ENCODE measurements at regions not wholly inside any gene's neighbourhood (a gene's known extent, or its start where the extent isn't known, plus 50 kb on each side); places are given as distances from the start of the nearest gene placed in this dataset.

DNA sequence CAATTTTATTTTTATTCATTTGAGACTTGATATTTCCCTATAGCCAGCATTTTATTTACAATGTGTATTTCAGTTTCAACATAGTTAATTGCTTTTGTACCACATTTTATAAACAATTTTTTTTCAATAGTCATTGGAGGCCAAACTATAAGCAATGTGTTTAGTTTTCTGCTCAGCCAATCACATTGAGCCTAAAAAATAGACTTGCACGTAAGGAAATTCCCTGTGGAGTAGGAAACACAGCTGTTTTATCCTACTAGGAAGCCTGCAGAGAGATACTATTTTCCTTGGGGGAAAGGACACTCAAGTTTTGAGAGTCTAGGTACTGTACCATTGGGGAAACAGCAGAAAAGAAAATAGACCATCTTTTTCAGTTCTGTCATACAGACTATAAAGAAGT lies 410.2 kb upstream of the GOT2 start:
- intact Hi-C loops (cut with DNase I) = no loop called here
- TF ChIP-seq POLR2AphosphoS5 (IDR thresholded peaks at IDR 0.05) = no peak
- TF ChIP-seq EP300 (IDR thresholded peaks at IDR 0.05) = no peak
- TF ChIP-seq POLR2A (IDR thresholded peaks at IDR 0.05) = no peak
- TF ChIP-seq, protein P1, sequence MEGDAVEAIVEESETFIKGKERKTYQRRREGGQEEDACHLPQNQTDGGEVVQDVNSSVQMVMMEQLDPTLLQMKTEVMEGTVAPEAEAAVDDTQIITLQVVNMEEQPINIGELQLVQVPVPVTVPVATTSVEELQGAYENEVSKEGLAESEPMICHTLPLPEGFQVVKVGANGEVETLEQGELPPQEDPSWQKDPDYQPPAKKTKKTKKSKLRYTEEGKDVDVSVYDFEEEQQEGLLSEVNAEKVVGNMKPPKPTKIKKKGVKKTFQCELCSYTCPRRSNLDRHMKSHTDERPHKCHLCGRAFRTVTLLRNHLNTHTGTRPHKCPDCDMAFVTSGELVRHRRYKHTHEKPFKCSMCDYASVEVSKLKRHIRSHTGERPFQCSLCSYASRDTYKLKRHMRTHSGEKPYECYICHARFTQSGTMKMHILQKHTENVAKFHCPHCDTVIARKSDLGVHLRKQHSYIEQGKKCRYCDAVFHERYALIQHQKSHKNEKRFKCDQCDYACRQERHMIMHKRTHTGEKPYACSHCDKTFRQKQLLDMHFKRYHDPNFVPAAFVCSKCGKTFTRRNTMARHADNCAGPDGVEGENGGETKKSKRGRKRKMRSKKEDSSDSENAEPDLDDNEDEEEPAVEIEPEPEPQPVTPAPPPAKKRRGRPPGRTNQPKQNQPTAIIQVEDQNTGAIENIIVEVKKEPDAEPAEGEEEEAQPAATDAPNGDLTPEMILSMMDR (IDR thresholded peaks at IDR 0.05) = no peak
- 61 to 63% methylated on average over 1 of the region's 1 CpG for WGBS, 2 donors
- no peaks in the 10 kb centered on the region for H3K4me1 ChIP-seq
- H3K36me3 ChIP-seq = no peaks in the 10 kb centered on the region
- H3K9me3 ChIP-seq = peaks cover 0 to 4% (median 0%) of the 10 kb centered on the region in 4 donors
- H3K4me3 ChIP-seq = no peak overlapping the region
- H3K27ac ChIP-seq = no peak overlapping the region
- no peaks in the 10 kb centered on the region for H3K27me3 ChIP-seq
- DNase-seq = no peak

DNA sequence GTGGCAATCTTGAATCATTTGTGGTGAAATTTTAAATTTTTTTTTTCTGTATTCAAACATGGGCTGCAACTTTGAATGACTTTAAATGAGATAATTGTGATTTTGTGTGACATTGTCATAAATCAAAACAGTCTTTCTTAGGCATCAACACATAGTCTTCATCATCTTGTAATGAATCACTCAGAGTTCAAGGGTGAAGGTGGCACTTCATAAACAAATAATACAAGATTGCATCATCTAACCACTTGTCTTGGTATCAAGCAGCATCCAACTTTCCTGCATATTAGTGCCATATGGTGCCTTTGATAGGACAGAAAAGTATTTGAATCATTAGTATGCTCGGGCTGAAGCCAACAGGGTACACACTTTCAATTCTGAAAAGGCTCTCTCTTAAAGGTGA lies 392.4 kb upstream of the GOT2 start:
- intact Hi-C loops (cut with DNase I) = no loop called here
- H3K36me3 ChIP-seq = no peaks in the 10 kb centered on the region
- WGBS, 2 donors = 67 to 77% methylated on average over 1 of the region's 1 CpG
- H3K9me3 ChIP-seq = no peaks in the 10 kb centered on the region
- H3K4me3 ChIP-seq = no peak overlapping the region
- TF ChIP-seq POLR2AphosphoS5 (IDR thresholded peaks at IDR 0.05) = no peak
- no peak for TF ChIP-seq POLR2A (IDR thresholded peaks at IDR 0.05)
- TF ChIP-seq, protein P1 (IDR thresholded peaks at IDR 0.05) = no peak
- no peak for TF ChIP-seq EP300 (IDR thresholded peaks at IDR 0.05)
- no peaks in the 10 kb centered on the region for H3K4me1 ChIP-seq
- no peaks in the 10 kb centered on the region for H3K27me3 ChIP-seq
- no peak for DNase-seq
- H3K27ac ChIP-seq = no peak overlapping the region

DNA sequence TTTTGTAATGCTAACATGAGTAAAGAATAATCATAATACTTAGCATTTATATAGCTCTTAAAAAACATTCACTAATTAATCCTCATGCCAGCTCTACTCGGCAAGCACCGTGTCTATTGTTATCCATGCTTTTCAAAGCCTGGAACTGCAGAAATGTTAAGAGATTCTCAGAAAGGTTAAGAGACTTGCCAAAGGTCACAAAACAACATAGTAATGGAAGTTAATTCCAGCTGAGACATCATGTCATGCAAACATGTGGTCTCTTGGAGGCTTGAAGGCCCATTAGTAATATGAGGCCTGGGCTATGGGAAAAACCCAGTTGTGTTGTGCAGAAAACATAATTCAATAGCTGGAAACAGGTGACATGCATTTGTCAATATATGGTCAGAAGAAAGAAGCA lies 389.9 kb upstream of the GOT2 start:
- 79 to 81% methylated on average over 2 of the region's 2 CpGs for WGBS, 2 donors
- Histone ChIP-seq H3K27me3 (no peaks in the 10 kb centered on the region), H3K4me3 (no peak overlapping the region), H3K36me3 (no peaks in the 10 kb centered on the region), H3K27ac (no peak overlapping the region), H3K4me1 (no peaks in the 10 kb centered on the region), H3K9me3 (no peaks in the 10 kb centered on the region)
- no peak for DNase-seq
- intact Hi-C loops (cut with DNase I) = no loop called here
- TF ChIP-seq POLR2A (IDR thresholded peaks at IDR 0.05) (no peak), POLR2AphosphoS5 (IDR thresholded peaks at IDR 0.05) (no peak), EP300 (IDR thresholded peaks at IDR 0.05) (no peak)
- TF ChIP-seq, protein P1 (IDR thresholded peaks at IDR 0.05) = no peak

DNA sequence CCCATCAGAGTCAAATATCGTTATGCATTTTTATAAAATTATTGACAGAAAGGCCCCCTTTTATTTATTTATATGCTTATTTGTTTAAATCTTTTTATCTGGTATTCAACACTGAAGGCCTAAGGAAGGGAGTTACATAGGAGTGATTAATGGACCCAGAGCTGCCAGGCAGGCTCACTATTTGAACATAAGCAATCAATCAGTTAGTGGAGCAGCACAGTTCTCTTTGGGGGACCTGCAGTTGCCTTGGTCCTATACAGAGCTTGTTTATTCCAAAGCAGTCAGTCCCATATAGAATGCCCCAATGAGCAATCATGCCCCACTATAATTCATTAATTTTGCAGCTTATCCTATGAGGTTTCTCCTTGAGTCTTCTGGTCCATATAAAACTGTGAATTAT lies 389.4 kb upstream of the GOT2 start:
- no peaks in the 10 kb centered on the region for H3K36me3 ChIP-seq
- no peaks in the 10 kb centered on the region for H3K4me1 ChIP-seq
- TF ChIP-seq EP300 (IDR thresholded peaks at IDR 0.05) (no peak), POLR2A (IDR thresholded peaks at IDR 0.05) (no peak), POLR2AphosphoS5 (IDR thresholded peaks at IDR 0.05) (no peak)
- TF ChIP-seq, protein P1 (IDR thresholded peaks at IDR 0.05) = no peak
- intact Hi-C loops (cut with DNase I) = no loop called here
- no peaks in the 10 kb centered on the region for H3K9me3 ChIP-seq
- no peak overlapping the region for H3K27ac ChIP-seq
- H3K4me3 ChIP-seq = no peak overlapping the region
- no peaks in the 10 kb centered on the region for H3K27me3 ChIP-seq
- 84 to 90% methylated on average over 1 of the region's 1 CpG for WGBS, 2 donors
- DNase-seq = no peak

DNA sequence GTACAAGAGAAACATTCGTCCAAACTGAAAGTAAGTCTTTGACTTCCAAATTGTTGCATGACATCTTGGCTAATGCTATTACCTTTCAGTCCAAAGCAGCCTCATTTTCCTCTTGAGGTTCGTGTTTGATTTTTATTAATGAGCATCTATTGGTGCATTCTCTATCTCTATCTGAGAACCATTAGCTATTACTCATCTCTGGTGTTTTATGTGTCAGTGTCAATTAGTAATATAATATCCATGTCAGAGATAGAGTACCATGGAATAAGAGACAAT lies 388.1 kb upstream of the GOT2 start:
- Histone ChIP-seq H3K4me3 (no peak overlapping the region), H3K9me3 (peaks cover 0 to under 1% (median 0%) of the 10 kb centered on the region in 4 donors), H3K27me3 (no peaks in the 10 kb centered on the region), H3K36me3 (no peaks in the 10 kb centered on the region), H3K27ac (no peak overlapping the region), H3K4me1 (no peaks in the 10 kb centered on the region)
- intact Hi-C loops (cut with DNase I) = no loop called here
- 65 to 71% methylated on average over 2 of the region's 2 CpGs for WGBS, 2 donors
- no peak for DNase-seq
- TF ChIP-seq, protein P1 (IDR thresholded peaks at IDR 0.05) = no peak
- TF ChIP-seq EP300 (IDR thresholded peaks at IDR 0.05) = no peak
- TF ChIP-seq POLR2A (IDR thresholded peaks at IDR 0.05) = no peak
- TF ChIP-seq POLR2AphosphoS5 (IDR thresholded peaks at IDR 0.05) = no peak
